Adrenal gland (tissue), 5 donors: ENCODE measurements at regions not wholly inside any gene's neighbourhood (a gene's known extent, or its start where the extent isn't known, plus 50 kb on each side); places are given as distances from the start of the nearest gene placed in this dataset.

ENCODE experiments used
- CTCF ChIP-seq, 6 experiments: fragments of 450-650 bp in 4 of 6; fragments of 200-600 bp in 2 of 6; sonication (generic) in 1 of 6; IDR thresholded peaks; 1 replicate in 5 of 6; 2 replicates in 1 of 6; pipeline versions ENCODE4 v1.5.1 to v1.8.0; 2016 to 2021; ENCODE audit warnings: antibody characterized with exemption in 6 of 6, mild to moderate bottlenecking in 2 of 6, moderate library complexity in 1 of 6
- POLR2A ChIP-seq, 2 donors: fragments of 450-650 bp; IDR thresholded peaks; one replicate each; pipeline ENCODE4 v1.6.1; 2017; ENCODE audit warnings: antibody characterized with exemption in 2 of 2, mild to moderate bottlenecking in 2 of 2, moderate library complexity in 1 of 2
- donor health status: DM: no; HTN: no; CAD: no.

GRCh38 chr4:157587681-157588423, 367.3 kb downstream of the GRIA2 start:
- TF ChIP-seq POLR2A (IDR thresholded peaks at IDR 0.05) = no peak
- no peak for TF ChIP-seq CTCF (IDR thresholded peaks at IDR 0.05)
